Spleen (tissue), 11 donors: ENCODE measurements at regions not wholly inside any gene's neighbourhood (a gene's known extent, or its start where the extent isn't known, plus 50 kb on each side); places are given as distances from the start of the nearest gene placed in this dataset.

ENCODE experiments used
- DNase-seq: peaks from one replicate; pipeline ENCODE4 v3.0.0-alpha.2; 2020
- H3K27ac ChIP-seq, 8 donors: fragments of 200-600 bp; sonication (generic) in 7 of 8; 1 replicate in 4 of 8; 2 replicates in 4 of 8; pipeline versions ENCODE4 v1.5.0 to v1.8.0; 2016 to 2021; ENCODE audit warnings: inconsistent platforms in 4 of 8, mild to moderate bottlenecking in 4 of 8, moderate library complexity in 1 of 8
- H3K27me3 ChIP-seq, 7 donors: fragments of 200-600 bp; sonication (generic) in 6 of 7; replicated peaks in 1 of 7; 1 replicate in 4 of 7; 2 replicates in 3 of 7; pipeline versions ENCODE4 v1.5.0 to v1.8.0; 2016 to 2021; ENCODE audit warnings: inconsistent platforms in 3 of 7, mild to moderate bottlenecking in 1 of 7
- H3K36me3 ChIP-seq, 6 donors: fragments of 200-600 bp; sonication (generic) in 5 of 6; 1 replicate in 4 of 6; 2 replicates in 2 of 6; pipeline versions ENCODE4 v1.5.0 to v1.8.0; 2016 to 2021; ENCODE audit warnings: inconsistent platforms in 2 of 6
- H3K4me1 ChIP-seq, 6 donors: fragments of 200-600 bp; sonication (generic) in 5 of 6; 1 replicate in 3 of 6; 2 replicates in 3 of 6; pipeline versions ENCODE4 v1.5.0 to v1.8.0; 2016 to 2021; ENCODE audit warnings: inconsistent platforms in 3 of 6
- H3K4me3 ChIP-seq, 8 donors: fragments of 200-600 bp; sonication (generic) in 7 of 8; 1 replicate in 4 of 8; 2 replicates in 4 of 8; pipeline versions ENCODE4 v1.5.0 to v1.8.0; 2016 to 2021; ENCODE audit warnings: inconsistent platforms in 4 of 8, mild to moderate bottlenecking in 4 of 8, moderate library complexity in 2 of 8
- H3K9me3 ChIP-seq, 8 donors: fragments of 200-600 bp; sonication (generic) in 7 of 8; 1 replicate in 4 of 8; 2 replicates in 4 of 8; pipeline versions ENCODE4 v1.5.0 to v1.8.0; 2016 to 2021; ENCODE audit warnings: inconsistent platforms in 4 of 8
- POLR2A ChIP-seq, 3 donors: fragments of 450-650 bp; IDR thresholded peaks; one replicate each; pipeline ENCODE4 v1.5.1; 2017; ENCODE audit warnings: antibody characterized with exemption in 3 of 3, mild to moderate bottlenecking in 1 of 3
- POLR2AphosphoS5 ChIP-seq, 3 donors: sonication (generic); formaldehyde crosslinking; IDR thresholded peaks; one replicate each; pipeline ENCODE4 v1.5.1; 2017; ENCODE audit warnings: antibody characterized with exemption in 3 of 3
- WGBS, 5 donors: extraction: QIAGEN DNeasy Blood & Tissue Kit in 3 of 5; methylation state at CpG; one replicate each; pipeline versions ENCODE4 v1.1.5 to v1.1.7; 2013 to 2018; 5-methylcytosine and 5-hydroxymethylcytosine counted together
- intact Hi-C: fragments of 100-400 bp; cut with DNase I; formaldehyde crosslinking; loops from one replicate; pipeline ENCODE4 v1.15.0; 2023; ENCODE audit warnings: low total_unique reads
- TF ChIP-seq, protein P1 (sequence below), 11 experiments: fragments of 200-600 bp in 7 of 11; fragments of 450-650 bp in 4 of 11; sonication (generic) in 4 of 11; IDR thresholded peaks in 8 of 11; conservative IDR thresholded peaks in 3 of 11; 1 replicate in 7 of 11; 2 replicates in 4 of 11; pipeline versions ENCODE4 v1.4.0 to v1.8.0; 2016 to 2021; ENCODE audit warnings: antibody characterized with exemption in 11 of 11, inconsistent platforms in 4 of 11, mild to moderate bottlenecking in 1 of 11
- donor health status: healthy with polysubstance abuse.
- donor health status: DM: no; HTN: no; CAD: no; lungs with moderate emphysema.
- donor health status: DM: no; HTN: no; CAD: no.
- donor health status: Bipolar disorder and iron deficiency.
- donor health status: healthy.
- donor health status: DM: no; HTN: no; CAD: no.
- donor health status: DM: yes; HTN: yes; CAD: no.

DNA sequence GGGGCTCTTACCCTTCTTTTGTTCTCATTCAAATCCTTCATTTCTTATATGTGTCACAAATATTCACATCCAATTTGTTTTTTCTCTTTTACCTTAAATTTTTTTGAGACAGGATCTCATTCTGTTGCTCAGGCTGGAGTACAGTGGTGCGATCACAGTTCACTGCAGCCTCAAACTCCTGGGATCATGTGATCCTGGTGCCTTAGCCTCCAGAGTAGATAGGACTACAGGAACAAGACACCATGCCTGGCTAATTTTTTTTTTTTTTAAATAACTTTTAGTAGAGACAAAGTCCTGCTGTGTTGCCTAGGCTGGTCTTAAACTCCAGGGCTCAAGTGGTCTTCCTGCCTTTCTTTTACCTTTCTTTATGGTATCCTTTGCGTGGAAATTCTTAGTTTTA is 66.5 kb downstream of the POLR2M start:
- H3K4me1 ChIP-seq: no peaks in the 10 kb centered on the region
- WGBS, 5 donors: 91 to 99% (median 93%) methylated on average over 2 of the region's 2 CpGs
- no peak for TF ChIP-seq POLR2AphosphoS5 (IDR thresholded peaks at IDR 0.05)
- TF ChIP-seq, protein P1, sequence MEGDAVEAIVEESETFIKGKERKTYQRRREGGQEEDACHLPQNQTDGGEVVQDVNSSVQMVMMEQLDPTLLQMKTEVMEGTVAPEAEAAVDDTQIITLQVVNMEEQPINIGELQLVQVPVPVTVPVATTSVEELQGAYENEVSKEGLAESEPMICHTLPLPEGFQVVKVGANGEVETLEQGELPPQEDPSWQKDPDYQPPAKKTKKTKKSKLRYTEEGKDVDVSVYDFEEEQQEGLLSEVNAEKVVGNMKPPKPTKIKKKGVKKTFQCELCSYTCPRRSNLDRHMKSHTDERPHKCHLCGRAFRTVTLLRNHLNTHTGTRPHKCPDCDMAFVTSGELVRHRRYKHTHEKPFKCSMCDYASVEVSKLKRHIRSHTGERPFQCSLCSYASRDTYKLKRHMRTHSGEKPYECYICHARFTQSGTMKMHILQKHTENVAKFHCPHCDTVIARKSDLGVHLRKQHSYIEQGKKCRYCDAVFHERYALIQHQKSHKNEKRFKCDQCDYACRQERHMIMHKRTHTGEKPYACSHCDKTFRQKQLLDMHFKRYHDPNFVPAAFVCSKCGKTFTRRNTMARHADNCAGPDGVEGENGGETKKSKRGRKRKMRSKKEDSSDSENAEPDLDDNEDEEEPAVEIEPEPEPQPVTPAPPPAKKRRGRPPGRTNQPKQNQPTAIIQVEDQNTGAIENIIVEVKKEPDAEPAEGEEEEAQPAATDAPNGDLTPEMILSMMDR (IDR thresholded peaks at IDR 0.05 in 8 of 11, conservative IDR thresholded peaks at IDR 0.05 in 3 of 11): no peak
- no peak for TF ChIP-seq POLR2A (IDR thresholded peaks at IDR 0.05)

DNA sequence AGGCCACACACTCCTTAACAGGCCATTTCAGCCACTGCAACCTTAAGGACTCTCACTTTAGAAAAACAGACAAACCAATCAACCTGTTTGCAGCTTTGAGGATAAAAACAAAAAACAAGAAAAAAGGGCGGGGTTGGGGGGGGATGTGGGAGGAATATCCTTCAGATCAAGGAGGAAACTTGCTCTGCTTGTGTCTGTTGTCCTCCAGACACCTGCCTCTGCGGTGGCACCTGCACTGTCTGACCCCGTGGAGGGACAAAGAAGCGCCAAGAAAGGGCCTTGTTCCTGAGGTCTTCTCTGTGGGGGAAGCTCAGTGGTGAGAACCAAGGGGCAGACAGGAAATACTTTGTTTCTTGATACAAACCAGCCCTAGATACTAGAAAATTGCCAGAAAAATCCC is 70.5 kb downstream of the POLR2M start:
- TF ChIP-seq, protein P1 (IDR thresholded peaks at IDR 0.05 in 8 of 11, conservative IDR thresholded peaks at IDR 0.05 in 3 of 11): no peak
- TF ChIP-seq POLR2A (IDR thresholded peaks at IDR 0.05): no peak
- no peak for TF ChIP-seq POLR2AphosphoS5 (IDR thresholded peaks at IDR 0.05)
- 65 to 81% (median 72%) methylated on average over 4 of the region's 4 CpGs for WGBS, 5 donors
- DNase-seq: no peak
- no peaks in the 10 kb centered on the region for H3K27me3 ChIP-seq
- no peaks in the 10 kb centered on the region for H3K9me3 ChIP-seq
- H3K36me3 ChIP-seq: no peaks in the 10 kb centered on the region
- H3K4me1 ChIP-seq: no peaks in the 10 kb centered on the region
- no peak overlapping the region for H3K27ac ChIP-seq
- intact Hi-C loops: no loop called here
- no peak overlapping the region for H3K4me3 ChIP-seq

More for the DNA sequence above, 66.5 kb downstream of the POLR2M start:
- H3K27me3 ChIP-seq: no peaks in the 10 kb centered on the region
- no peak for DNase-seq
- H3K36me3 ChIP-seq: no peaks in the 10 kb centered on the region
- no peak overlapping the region for H3K4me3 ChIP-seq
- intact Hi-C loops: no loop called here
- no peaks in the 10 kb centered on the region for H3K9me3 ChIP-seq
- H3K27ac ChIP-seq: no peak overlapping the region

DNA sequence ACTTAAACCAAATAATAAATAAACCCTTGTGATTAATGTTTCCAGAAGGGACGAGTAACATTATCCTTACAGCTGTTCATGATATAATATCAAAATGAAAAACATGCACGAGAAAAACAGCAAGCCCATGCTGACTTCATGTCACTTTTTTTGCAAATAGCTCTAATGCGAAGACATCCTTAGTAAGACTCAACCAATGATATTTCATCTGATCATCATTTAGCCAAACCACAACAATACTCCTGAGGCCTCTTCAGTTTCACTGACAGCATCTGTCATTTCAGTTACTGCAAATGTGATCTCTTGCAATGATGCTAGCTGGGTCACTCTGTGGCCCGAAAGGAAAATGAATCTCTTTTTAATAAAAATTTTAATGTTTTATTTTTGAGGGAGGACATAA is 74.0 kb downstream of the POLR2M start:
- H3K4me1 ChIP-seq: no peaks in the 10 kb centered on the region

DNA sequence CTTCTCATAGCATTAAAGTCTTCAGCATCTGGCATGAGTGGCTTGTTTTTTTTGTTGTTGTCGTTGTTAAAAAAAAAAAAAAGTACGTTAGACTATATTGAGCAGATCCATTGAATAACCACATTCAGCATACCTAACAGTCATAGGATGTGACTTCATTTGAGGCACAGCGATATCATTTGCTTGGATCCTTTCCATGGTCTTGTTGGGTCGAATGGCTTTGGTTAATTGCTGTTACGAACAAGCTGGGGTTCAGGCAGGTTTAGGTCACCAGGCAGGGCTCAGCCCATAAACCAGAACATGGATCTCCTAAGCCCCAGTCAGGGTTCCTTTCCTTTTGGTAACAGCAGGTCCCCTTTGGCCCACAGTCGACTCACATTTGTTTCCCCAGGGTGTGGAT is 76.2 kb downstream of the POLR2M start:
- WGBS, 5 donors: 72 to 77% (median 73%) methylated on average over 6 of the region's 6 CpGs
- no peak overlapping the region for H3K27ac ChIP-seq
- no peak for DNase-seq
- H3K4me1 ChIP-seq: no peaks in the 10 kb centered on the region
- TF ChIP-seq, protein P1 (IDR thresholded peaks at IDR 0.05 in 8 of 11, conservative IDR thresholded peaks at IDR 0.05 in 3 of 11): no peak
- no peak for TF ChIP-seq POLR2AphosphoS5 (IDR thresholded peaks at IDR 0.05)
- TF ChIP-seq POLR2A (IDR thresholded peaks at IDR 0.05): no peak
- intact Hi-C loops: no loop called here
- no peaks in the 10 kb centered on the region for H3K27me3 ChIP-seq
- no peaks in the 10 kb centered on the region for H3K9me3 ChIP-seq
- no peaks in the 10 kb centered on the region for H3K36me3 ChIP-seq
- H3K4me3 ChIP-seq: no peak overlapping the region

More for the DNA sequence above, 74.0 kb downstream of the POLR2M start:
- no peak overlapping the region for H3K27ac ChIP-seq
- H3K9me3 ChIP-seq: no peaks in the 10 kb centered on the region
- intact Hi-C loops: no loop called here
- H3K36me3 ChIP-seq: no peaks in the 10 kb centered on the region
- no peak for DNase-seq
- no peak overlapping the region for H3K4me3 ChIP-seq
- TF ChIP-seq, protein P1 (IDR thresholded peaks at IDR 0.05 in 8 of 11, conservative IDR thresholded peaks at IDR 0.05 in 3 of 11): no peak
- TF ChIP-seq POLR2AphosphoS5 (IDR thresholded peaks at IDR 0.05) (no peak), POLR2A (IDR thresholded peaks at IDR 0.05) (no peak)
- no peaks in the 10 kb centered on the region for H3K27me3 ChIP-seq
- WGBS, 5 donors: 49 to 76% (median 62%) methylated on average over 4 of the region's 4 CpGs
